ENCODE measurements at regions not wholly inside any gene's neighbourhood (a gene's known extent, or its start where the extent isn't known, plus 50 kb on each side); places are given as distances from the start of the nearest gene placed in this dataset.
"Not testable (repeated sequence)": the region's sequence is repeated elsewhere in the genome, so short reads cannot be mapped to it uniquely, and the experiment has no call there.

GRCh38 chr9:75289332-75289731, 201.0 kb downstream of the OSTF1 start:
- DNase-seq: no peak

DNA sequence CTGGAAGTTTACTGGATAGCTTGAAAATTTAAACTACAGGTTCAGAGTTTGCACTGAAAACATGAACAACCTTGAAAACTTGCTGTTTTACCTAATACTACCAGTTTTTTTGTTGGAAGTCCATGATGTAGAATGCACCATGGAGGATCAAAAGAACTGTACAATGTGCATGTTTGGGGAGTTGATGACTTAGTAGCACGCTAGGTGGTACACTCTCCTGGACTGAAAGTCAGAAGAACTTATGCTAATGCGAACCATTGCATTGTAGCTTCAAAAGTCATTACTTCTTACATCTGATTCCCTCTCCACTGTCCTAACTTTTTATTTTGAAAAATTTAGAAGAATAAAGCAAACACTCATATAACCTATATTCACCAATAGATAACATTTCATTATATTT, 211.0 kb downstream of the OSTF1 start:
- no peak for DNase-seq

- DNase-seq: no peak
These were observed 245.3 kb downstream of the OSTF1 start for GRCh38 chr9:75333624-75334023.

DNA sequence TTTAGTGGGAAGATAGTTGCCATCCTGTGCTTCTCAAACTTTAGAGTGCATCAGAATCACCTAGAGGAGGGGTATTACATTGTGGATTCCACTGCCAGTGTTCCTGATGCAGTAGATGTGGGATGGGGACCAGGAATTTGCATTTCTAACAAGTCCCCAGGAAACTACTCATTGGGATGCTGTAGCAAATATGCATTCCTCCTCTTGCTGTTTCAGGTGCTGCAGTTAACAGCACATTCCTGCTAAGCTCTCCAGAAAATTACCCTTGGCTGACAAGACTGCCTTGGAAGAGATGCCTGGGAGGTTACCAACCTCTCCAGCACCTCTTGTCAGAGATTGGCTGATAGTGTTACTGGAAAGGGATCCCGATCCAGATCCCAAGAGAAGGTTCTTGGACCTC, 270.5 kb downstream of the OSTF1 start:
- DNase-seq: no peak

GRCh38 chr9:75359638-75360037, 271.3 kb downstream of the OSTF1 start:
- DNase-seq: no peak

- no peak for DNase-seq
These were observed 271.9 kb downstream of the OSTF1 start for GRCh38 chr9:75360252-75360651.

DNA sequence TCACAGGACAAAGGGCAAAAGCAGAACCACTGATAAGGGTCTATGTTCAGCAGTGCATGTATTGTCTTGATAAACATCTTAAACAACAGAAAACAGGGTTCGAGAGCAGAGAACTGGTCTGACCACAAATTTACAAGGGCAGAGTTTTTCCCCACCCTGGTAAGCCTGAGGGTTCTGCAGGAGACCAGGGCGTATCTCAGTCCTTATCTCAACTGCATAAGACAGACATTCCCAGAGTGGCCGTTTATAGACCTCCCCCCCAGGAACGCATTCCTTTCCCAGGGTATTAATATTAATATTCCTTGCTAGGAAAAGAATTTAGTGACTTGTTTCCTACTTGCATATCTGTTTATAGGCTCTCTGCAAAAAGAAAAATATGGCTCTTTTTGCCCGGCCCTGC, 274.1 kb downstream of the OSTF1 start:
- DNase-seq: not testable (repeated sequence)

GRCh38 chr9:75365196-75365595, 276.9 kb downstream of the OSTF1 start:
- no peak for DNase-seq

DNA sequence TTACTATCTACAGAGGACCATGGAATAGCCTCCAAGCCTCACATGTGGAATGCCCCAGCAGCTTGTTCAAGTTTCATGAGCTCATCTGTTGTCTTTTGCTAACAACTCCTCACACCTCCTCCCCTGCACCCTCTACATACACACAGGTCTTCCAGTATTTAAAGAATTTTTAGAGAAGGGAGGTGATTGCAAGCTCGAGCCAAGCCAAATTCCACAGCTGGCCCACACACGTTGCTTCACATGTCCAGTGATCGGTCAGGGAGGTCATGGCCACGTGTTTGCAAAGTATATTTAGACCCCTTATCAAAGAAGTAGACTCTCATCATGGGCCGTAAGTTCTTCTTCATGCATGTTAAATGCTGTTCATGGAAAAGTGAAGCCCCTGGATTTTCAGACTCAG, 281.7 kb downstream of the OSTF1 start:
- DNase-seq: no peak

- DNase-seq: no peak
These were observed 284.4 kb downstream of the OSTF1 start for GRCh38 chr9:75372499-75373268.

DNA sequence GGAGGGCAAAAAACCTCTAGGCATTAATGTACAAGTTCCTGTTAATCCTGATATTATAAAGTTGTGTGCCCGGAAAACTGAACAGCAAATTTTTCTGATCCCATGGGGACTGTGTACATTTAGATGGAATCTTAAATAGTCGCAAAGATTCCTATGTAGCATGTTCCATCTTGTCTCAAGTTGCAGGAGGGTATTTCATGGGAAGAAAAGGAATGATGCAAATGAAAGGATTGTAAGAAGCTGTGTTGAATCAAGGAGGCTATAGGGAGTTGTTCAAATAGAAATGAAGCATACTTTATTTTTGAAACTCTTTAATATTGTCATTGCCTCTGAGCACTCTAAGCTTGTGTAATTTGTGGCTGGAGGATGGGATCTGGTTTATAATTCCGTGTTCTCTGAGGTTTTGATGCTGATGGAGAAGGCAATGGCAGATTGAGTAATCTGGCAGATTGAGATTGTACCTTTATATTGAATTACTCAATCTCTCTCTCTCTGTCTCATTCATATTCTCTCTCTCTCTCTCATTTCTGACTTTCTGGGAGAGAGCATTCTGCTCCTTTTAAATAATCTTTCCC, 288.5 kb downstream of the OSTF1 start:
- no peak for DNase-seq

GRCh38 chr9:75378036-75378435, 289.7 kb downstream of the OSTF1 start:
- no peak for DNase-seq

DNA sequence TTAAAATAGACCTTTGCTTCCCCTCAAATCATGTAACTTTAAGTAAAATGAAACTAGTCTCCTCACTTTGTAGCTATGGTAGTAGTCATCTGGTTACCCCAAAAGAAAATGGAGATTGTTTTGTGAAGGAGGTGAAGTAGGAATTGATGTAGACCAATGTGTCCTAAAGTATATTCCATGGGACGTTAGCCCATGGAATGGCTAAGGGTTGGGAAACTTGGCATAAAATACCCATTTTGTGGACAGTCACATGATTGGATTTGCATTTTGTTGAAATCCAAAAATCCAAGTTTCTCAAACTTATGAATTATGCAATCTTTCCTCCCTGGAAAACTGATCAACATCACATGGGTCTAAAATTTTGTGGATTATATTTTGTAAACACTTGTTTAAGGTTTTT, 290.6 kb downstream of the OSTF1 start:
- no peak for DNase-seq

GRCh38 chr9:75382126-75382525, 293.8 kb downstream of the OSTF1 start:
- no peak for DNase-seq

GRCh38 chr9:75383420-75384034, 295.2 kb downstream of the OSTF1 start:
- not testable (repeated sequence) for DNase-seq

DNA sequence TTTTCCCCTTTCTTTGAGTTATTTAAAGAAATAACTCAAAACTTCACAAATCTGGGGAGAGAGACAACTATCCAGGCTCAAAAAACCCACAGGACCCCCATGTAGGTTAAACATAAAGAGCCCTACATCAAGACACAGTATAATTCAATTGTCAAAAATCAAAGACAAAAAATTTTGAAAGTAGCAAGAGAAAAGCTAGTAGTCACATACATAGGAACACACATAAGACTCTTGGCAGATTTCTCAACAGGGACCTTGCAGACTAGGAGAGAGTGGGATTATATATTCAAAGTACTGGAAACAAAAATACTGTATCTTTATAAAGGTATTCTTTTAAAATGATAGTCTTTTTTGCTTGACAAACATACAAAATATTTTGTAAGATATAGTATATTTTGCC, 296.9 kb downstream of the OSTF1 start:
- DNase-seq: no peak

DNA sequence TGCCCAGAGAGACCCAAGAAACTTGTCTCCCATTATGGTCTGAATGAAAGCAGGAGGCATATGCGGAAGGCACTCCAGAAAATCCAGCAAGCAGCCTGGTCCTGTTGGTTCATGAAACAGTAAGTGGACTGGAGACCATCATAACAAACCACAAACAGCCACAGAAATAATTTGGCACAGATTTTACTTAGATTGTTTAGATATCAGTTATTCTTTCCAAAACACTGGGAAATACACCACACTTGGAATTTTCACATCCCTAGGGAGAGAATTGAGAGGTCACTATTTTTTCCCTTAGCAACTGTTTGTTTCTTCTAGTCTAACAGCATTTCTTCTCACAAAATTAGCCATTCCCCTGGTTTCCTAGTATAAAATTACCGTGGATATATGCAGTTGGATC, 300.8 kb downstream of the OSTF1 start:
- DNase-seq: no peak

- no peak for DNase-seq
These were observed 302.6 kb downstream of the OSTF1 start for GRCh38 chr9:75390951-75391350.

- no peak for DNase-seq
These were observed 303.2 kb downstream of the OSTF1 start for GRCh38 chr9:75391497-75391896.

GRCh38 chr9:75395336-75395735, 307.0 kb downstream of the OSTF1 start:
- DNase-seq: no peak

DNA sequence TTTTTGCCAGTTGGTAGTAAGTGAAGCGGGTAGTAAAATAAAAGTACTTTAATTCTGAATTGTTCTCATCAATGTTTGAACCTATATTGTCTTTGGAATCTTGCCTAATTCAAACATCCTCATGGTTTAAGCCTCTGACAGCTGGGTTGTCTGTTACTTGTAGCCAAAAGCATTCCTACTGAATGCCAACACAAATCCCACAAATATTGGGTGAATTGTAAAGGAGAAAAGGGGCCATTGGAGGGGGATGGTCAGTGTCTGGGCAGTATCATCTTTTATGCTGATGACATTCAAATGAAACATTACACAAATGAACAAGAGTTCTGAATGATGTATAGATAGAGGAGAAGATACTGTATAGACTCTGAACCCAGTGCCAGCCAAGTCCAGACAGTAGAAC, 309.5 kb downstream of the OSTF1 start:
- DNase-seq: no peak

- DNase-seq: no peak
These were observed 320.1 kb downstream of the OSTF1 start for GRCh38 chr9:75408391-75408790.

DNA sequence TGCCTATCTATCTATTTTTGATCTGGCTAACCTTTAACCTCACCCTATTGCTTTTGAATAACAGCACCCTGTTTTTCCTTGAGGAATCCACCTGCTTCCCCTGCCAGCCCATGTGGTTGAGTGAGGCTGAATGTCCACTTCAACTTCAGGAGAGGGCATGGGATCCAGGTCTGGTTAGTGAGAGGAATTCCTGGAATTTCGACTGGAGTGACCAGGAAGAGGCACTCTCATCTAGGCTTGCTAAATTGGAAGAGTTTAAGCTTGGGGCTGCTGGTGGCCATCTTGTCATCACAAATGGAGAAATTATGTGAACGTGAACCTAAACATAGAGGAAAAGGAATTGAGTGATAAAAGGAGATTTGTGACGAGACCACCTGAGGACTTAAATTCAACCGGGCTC, 322.1 kb downstream of the OSTF1 start:
- DNase-seq: no peak

GRCh38 chr9:75414371-75415160, 326.3 kb downstream of the OSTF1 start:
- no peak for DNase-seq
